ENCODE measurements at regions not wholly inside any gene's neighbourhood (a gene's known extent, or its start where the extent isn't known, plus 50 kb on each side); places are given as distances from the start of the nearest gene placed in this dataset.

GRCh38 chr7:26066736-26067135 is 85.3 kb upstream of the NFE2L3 start:
- DNase-seq (ENCODE audit: low read depth): no peak
- no peak overlapping the region for H3K4me3 ChIP-seq (ENCODE audit: low read depth, low read length)
- TF ChIP-seq CTCF (IDR thresholded peaks at IDR 0.05; ENCODE audit: control insufficient read depth, extremely low read depth, insufficient read depth): no peak

GRCh38 chr7:26070290-26070689 is 81.7 kb upstream of the NFE2L3 start:
- no peak for TF ChIP-seq CTCF (IDR thresholded peaks at IDR 0.05; ENCODE audit: control insufficient read depth, extremely low read depth, insufficient read depth)
- H3K4me3 ChIP-seq (ENCODE audit: low read depth, low read length): no peak overlapping the region
- DNase-seq (ENCODE audit: low read depth): no peak

- DNase-seq (ENCODE audit: low read depth): no peak
- no peak for TF ChIP-seq CTCF (IDR thresholded peaks at IDR 0.05; ENCODE audit: control insufficient read depth, extremely low read depth, insufficient read depth)
- no peak overlapping the region for H3K4me3 ChIP-seq (ENCODE audit: low read depth, low read length)
These were observed 80.2 kb upstream of the NFE2L3 start for GRCh38 chr7:26071622-26072456.

- H3K4me3 ChIP-seq (ENCODE audit: low read depth, low read length): no peak overlapping the region
- no peak for DNase-seq (ENCODE audit: low read depth)
- no peak for TF ChIP-seq CTCF (IDR thresholded peaks at IDR 0.05; ENCODE audit: control insufficient read depth, extremely low read depth, insufficient read depth)
These were observed 79.0 kb upstream of the NFE2L3 start for GRCh38 chr7:26073041-26073440.

GRCh38 chr7:26074919-26075318 is 77.1 kb upstream of the NFE2L3 start:
- H3K4me3 ChIP-seq (ENCODE audit: low read depth, low read length): no peak overlapping the region
- TF ChIP-seq CTCF (IDR thresholded peaks at IDR 0.05; ENCODE audit: control insufficient read depth, extremely low read depth, insufficient read depth): no peak
- no peak for DNase-seq (ENCODE audit: low read depth)

- no peak for DNase-seq (ENCODE audit: low read depth)
- no peak for TF ChIP-seq CTCF (IDR thresholded peaks at IDR 0.05; ENCODE audit: control insufficient read depth, extremely low read depth, insufficient read depth)
- H3K4me3 ChIP-seq (ENCODE audit: low read depth, low read length): no peak overlapping the region
These were observed 75.3 kb upstream of the NFE2L3 start for GRCh38 chr7:26076691-26077090.

Measured in LNCaP clone FGC (cell line).